SK-N-SH (cell line): ENCODE measurements at regions not wholly inside any gene's neighbourhood (a gene's known extent, or its start where the extent isn't known, plus 50 kb on each side); places are given as distances from the start of the nearest gene placed in this dataset.

Experiments
- CTCF ChIA-PET: fragments of 300-600, 350-600 bp; formaldehyde crosslinking; extraction: SDS; loops from one replicate; lab custom pipeline; 2021; lab: Yijun Ruan, JAX
- POLR2A ChIA-PET: fragments of 350-600 bp; sonication (Branson Sonifier 250); formaldehyde crosslinking; extraction: SDS; loops from one replicate; lab custom pipeline; 2020; ENCODE audit warnings: antibody characterized with exemption, inconsistent platforms; lab: Yijun Ruan, JAX
- DNase-seq: peaks from one replicate; pipeline ENCODE4 v3.0.0; 2012
- H2AFZ ChIP-seq: fragments of 200-600 bp; sonication (generic); 2 replicates; pipeline ENCODE4 v1.8.1; 2016; ENCODE audit warnings: antibody characterized with exemption, mild to moderate bottlenecking, low read depth
- H3F3A ChIP-seq: fragments of 200-600 bp; sonication (generic); replicated peaks from 2 replicates; pipeline ENCODE3; 2016; ENCODE audit warnings: antibody characterized with exemption, mild to moderate bottlenecking; ENCODE audit not compliant: insufficient read depth
- H3K27ac ChIP-seq, 2 experiments: fragments of 200-500 bp in 1 of 2; fragments of 200-600 bp in 1 of 2; sonication (Bioruptor generic) in 1 of 2; sonication (generic), shearing (Covaris generic) in 1 of 2; 2 replicates each; pipeline versions ENCODE4 v1.5.1 to v1.6.1; 2014 to 2016; ENCODE audit warnings: low read depth in 2 of 2, inconsistent platforms in 1 of 2, low read length in 1 of 2, mild to moderate bottlenecking in 1 of 2, mixed read lengths in 1 of 2
- H3K27me3 ChIP-seq: fragments of 200-600 bp; sonication (generic), shearing (Covaris generic); 2 replicates; pipeline ENCODE4 v1.6.1; 2016; ENCODE audit warnings: mixed run types; ENCODE audit not compliant: insufficient read depth
- H3K36me3 ChIP-seq, 2 experiments: fragments of 200-500 bp in 1 of 2; fragments of 200-600 bp in 1 of 2; sonication (Bioruptor generic) in 1 of 2; sonication (generic) in 1 of 2; replicated peaks in 1 of 2; 2 replicates each; pipeline versions ENCODE3 to v1.5.1; 2014 to 2016; ENCODE audit warnings: low read length in 1 of 2, mild to moderate bottlenecking in 1 of 2; ENCODE audit not compliant: insufficient read depth in 2 of 2, control insufficient read depth in 1 of 2
- H3K4me1 ChIP-seq, 2 experiments: fragments of 200-500 bp in 1 of 2; fragments of 200-600 bp in 1 of 2; sonication (Bioruptor generic) in 1 of 2; sonication (generic), shearing (Covaris generic) in 1 of 2; 2 replicates each; pipeline versions ENCODE4 v1.5.1 to v1.6.1; 2014 to 2016; ENCODE audit warnings: low read depth in 1 of 2, low read length in 1 of 2, mixed run types in 1 of 2; ENCODE audit not compliant: insufficient read depth in 2 of 2, control insufficient read depth in 1 of 2
- H3K4me2 ChIP-seq: fragments of 200-600 bp; sonication (generic), shearing (Covaris generic); 2 replicates; pipeline ENCODE4 v1.6.1; 2017; ENCODE audit warnings: mixed run types
- H3K4me3 ChIP-seq, 2 experiments: fragments of 200-500 bp in 1 of 2; fragments of 200-600 bp in 1 of 2; sonication (Bioruptor generic) in 1 of 2; sonication (generic), shearing (Covaris generic) in 1 of 2; 2 replicates each; pipeline versions ENCODE4 v1.5.1 to v1.8.1; 2014 to 2016; ENCODE audit warnings: low read depth in 2 of 2, inconsistent platforms in 1 of 2, low read length in 1 of 2, mild to moderate bottlenecking in 1 of 2, mixed read lengths in 1 of 2, moderate library complexity in 1 of 2
- H3K79me2 ChIP-seq: fragments of 200-600 bp; sonication (generic); 2 replicates; pipeline ENCODE4 v1.8.1; 2017; ENCODE audit warnings: mild to moderate bottlenecking; ENCODE audit not compliant: insufficient read depth
- H3K9ac ChIP-seq: fragments of 200-600 bp; sonication (generic); 2 replicates; pipeline ENCODE4 v1.6.1; 2017; ENCODE audit warnings: mixed run types
- H3K9me2 ChIP-seq: fragments of 200-600 bp; sonication (generic); 2 replicates; pipeline ENCODE4 v1.6.1; 2017; ENCODE audit warnings: mixed run types
- H3K9me3 ChIP-seq: fragments of 200-600 bp; sonication (generic); 2 replicates; pipeline ENCODE4 v1.6.1; 2017; ENCODE audit warnings: mixed run types, mild to moderate bottlenecking, moderate library complexity
- H4K20me1 ChIP-seq: fragments of 200-600 bp; sonication (generic); 2 replicates; pipeline ENCODE4 v1.6.1; 2017; ENCODE audit warnings: mild to moderate bottlenecking, mixed run types; ENCODE audit not compliant: insufficient read depth
- CHD2 ChIP-seq: fragments of 150-350 bp; IDR thresholded peaks from 2 replicates; pipeline ENCODE4 v1.6.1; 2018; ENCODE audit warnings: low read length; ENCODE audit not compliant: partially characterized antibody
- ELF1 ChIP-seq: IDR thresholded peaks from 2 replicates; pipeline ENCODE4 v1.4.0; 2012
- FOSL2 ChIP-seq: IDR thresholded peaks from 2 replicates; pipeline ENCODE4 v1.4.0; 2012; ENCODE audit warnings: low read depth, mild to moderate bottlenecking, moderate library complexity, borderline replicate concordance
- FOXJ3 ChIP-seq: sonication (generic); formaldehyde crosslinking; IDR thresholded peaks from 2 replicates; pipeline ENCODE4 v1.5.1; 2020; ENCODE audit warnings: mild to moderate bottlenecking, missing genetic modification reagents
- FOXM1 ChIP-seq: IDR thresholded peaks from 2 replicates; pipeline ENCODE4 v1.4.0; 2012; ENCODE audit warnings: low read depth, mild to moderate bottlenecking
- GABPA ChIP-seq: IDR thresholded peaks from 2 replicates; pipeline ENCODE4 v1.4.0; 2012; ENCODE audit warnings: low read depth, mild to moderate bottlenecking
- GATA2 ChIP-seq: sonication (generic); formaldehyde crosslinking; IDR thresholded peaks from 2 replicates; pipeline ENCODE4 v1.5.0; 2020; ENCODE audit warnings: mild to moderate bottlenecking, missing genetic modification reagents
- JUND ChIP-seq: IDR thresholded peaks from 2 replicates; pipeline ENCODE4 v1.4.0; 2012
- POLR2AphosphoS5 ChIP-seq: IDR thresholded peaks from 2 replicates; pipeline ENCODE4 v1.6.1; 2012; ENCODE audit warnings: low read depth, low read length
- RAD21 ChIP-seq: IDR thresholded peaks from 2 replicates; pipeline ENCODE4 v1.6.1; 2012; ENCODE audit warnings: mild to moderate bottlenecking, low read length
- RCOR1 ChIP-seq: fragments of 150-350 bp; IDR thresholded peaks from 2 replicates; pipeline ENCODE4 v1.6.1; 2017; ENCODE audit warnings: antibody characterized with exemption, low read length
- RFX5 ChIP-seq: IDR thresholded peaks from 2 replicates; pipeline ENCODE4 v1.6.1; 2012; ENCODE audit warnings: mild to moderate bottlenecking, improper control_type of control experiment, low read length
- RXRA ChIP-seq: IDR thresholded peaks from 2 replicates; pipeline ENCODE4 v1.4.0; 2012; ENCODE audit warnings: low read depth, mild to moderate bottlenecking, borderline replicate concordance
- SIN3A ChIP-seq: IDR thresholded peaks from 2 replicates; pipeline ENCODE4 v1.6.1; 2012; ENCODE audit warnings: low read depth, mild to moderate bottlenecking, low read length, moderate library complexity, borderline replicate concordance
- SMC3 ChIP-seq: IDR thresholded peaks from 2 replicates; pipeline ENCODE4 v1.6.1; 2012; ENCODE audit warnings: low read depth, low read length, improper control_type of control experiment
- TCF12 ChIP-seq: IDR thresholded peaks from 2 replicates; pipeline ENCODE4 v1.4.0; 2012
- TEAD4 ChIP-seq: IDR thresholded peaks from 2 replicates; pipeline ENCODE4 v1.4.0; 2012; ENCODE audit warnings: mild to moderate bottlenecking, borderline replicate concordance; ENCODE audit not compliant: insufficient read depth
- WGBS: methylation state at CpG from one replicate; pipeline ENCODE4 v1.1.6; 2017; ENCODE audit warnings: low lambda C conversion rate; 5-methylcytosine and 5-hydroxymethylcytosine counted together
- TF ChIP-seq, protein P1 (sequence below): IDR thresholded peaks from 2 replicates; pipeline ENCODE4 v1.4.0; 2012; ENCODE audit warnings: low read depth, borderline replicate concordance
- TF ChIP-seq, protein P2 (sequence below): fragments of 150-350 bp; IDR thresholded peaks from 2 replicates; pipeline ENCODE4 v1.6.1; 2016; ENCODE audit warnings: mild to moderate bottlenecking, low read depth, low read length
- TF ChIP-seq, protein P3 (sequence below): IDR thresholded peaks from 2 replicates; pipeline ENCODE4; 2012
- TF ChIP-seq, protein P4 (sequence below): IDR thresholded peaks from 2 replicates; pipeline ENCODE4 v1.6.1; 2012; ENCODE audit warnings: mild to moderate bottlenecking, low read depth, low read length, moderate library complexity

DNA sequence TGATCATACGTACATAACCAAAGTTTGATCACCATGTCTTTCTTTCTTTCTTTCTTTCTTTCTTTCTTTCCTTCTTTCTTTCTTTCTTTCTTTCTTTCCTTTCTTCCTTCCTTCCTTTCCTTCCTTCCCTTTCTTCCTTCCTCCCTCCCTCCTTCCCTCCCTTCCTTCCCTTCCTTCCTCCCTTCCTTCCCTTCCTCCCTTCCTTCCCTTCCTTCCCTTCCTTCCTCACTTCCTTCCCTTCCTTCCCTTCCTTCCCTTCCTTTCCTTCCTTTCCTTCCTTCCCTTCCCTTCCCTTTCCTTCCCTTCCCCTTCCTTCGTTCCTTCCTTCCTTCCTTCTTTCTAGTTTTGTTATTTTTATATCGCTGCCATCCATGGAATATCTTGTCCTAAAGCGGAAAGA is 406.7 kb upstream of the DDX18 start:
- POLR2A ChIA-PET, result no interaction called here
- no peak overlapping the region for H2AFZ ChIP-seq

DNA sequence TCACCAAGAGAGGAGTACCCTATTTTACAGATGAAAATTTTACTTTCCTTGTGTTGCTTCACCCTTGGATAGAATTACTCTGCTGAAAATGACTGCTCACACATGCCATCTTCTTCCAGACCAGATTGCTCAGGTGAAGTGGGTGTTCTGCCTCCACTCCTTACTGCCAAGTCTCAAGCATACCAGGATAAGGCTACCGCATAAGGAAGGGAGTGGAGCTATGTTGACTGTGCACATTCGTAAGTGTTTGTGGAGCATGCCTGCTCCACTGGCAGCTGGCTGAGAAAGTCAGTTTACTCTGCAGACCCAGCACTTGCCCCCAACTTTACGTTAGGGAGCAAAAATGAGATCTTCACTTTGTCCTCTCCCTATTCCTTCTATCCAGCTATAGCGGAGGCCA is 405.0 kb upstream of the DDX18 start:
- Histone ChIP-seq H3K4me1 (no peaks in the 10 kb centered on the region), H3K79me2 (no peaks in the 10 kb centered on the region), H2AFZ (no peak overlapping the region), H3K4me3 (no peak overlapping the region), H3F3A (no peaks in the 10 kb centered on the region), H3K9me2 (no peaks in the 10 kb centered on the region), H3K36me3 (no peaks in the 10 kb centered on the region), H3K4me2 (no peak overlapping the region), H3K9ac (no peak overlapping the region), H3K27ac (no peak overlapping the region), H4K20me1 (no peaks in the 10 kb centered on the region), H3K27me3 (no peaks in the 10 kb centered on the region), H3K9me3 (peaks cover 2% of the 10 kb centered on the region; the same call in 1 of the 2 replicates)
- 50% methylated on average over 4 of the region's 4 CpGs for WGBS
- no peak for TF ChIP-seq FOXJ3 (CRISPR knock-in tag)
- TF ChIP-seq TCF12, result no peak
- no peak for TF ChIP-seq RXRA
- TF ChIP-seq POLR2AphosphoS5, result no peak
- TF ChIP-seq, protein P1, sequence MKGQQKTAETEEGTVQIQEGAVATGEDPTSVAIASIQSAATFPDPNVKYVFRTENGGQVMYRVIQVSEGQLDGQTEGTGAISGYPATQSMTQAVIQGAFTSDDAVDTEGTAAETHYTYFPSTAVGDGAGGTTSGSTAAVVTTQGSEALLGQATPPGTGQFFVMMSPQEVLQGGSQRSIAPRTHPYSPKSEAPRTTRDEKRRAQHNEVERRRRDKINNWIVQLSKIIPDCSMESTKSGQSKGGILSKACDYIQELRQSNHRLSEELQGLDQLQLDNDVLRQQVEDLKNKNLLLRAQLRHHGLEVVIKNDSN, result no peak
- TF ChIP-seq RAD21, result no peak
- TF ChIP-seq SIN3A, result no peak
- TF ChIP-seq TEAD4, result no peak
- TF ChIP-seq GATA2, result no peak
- TF ChIP-seq GABPA, result no peak
- TF ChIP-seq SMC3, result no peak
- no peak for TF ChIP-seq FOSL2
- TF ChIP-seq, protein P2, sequence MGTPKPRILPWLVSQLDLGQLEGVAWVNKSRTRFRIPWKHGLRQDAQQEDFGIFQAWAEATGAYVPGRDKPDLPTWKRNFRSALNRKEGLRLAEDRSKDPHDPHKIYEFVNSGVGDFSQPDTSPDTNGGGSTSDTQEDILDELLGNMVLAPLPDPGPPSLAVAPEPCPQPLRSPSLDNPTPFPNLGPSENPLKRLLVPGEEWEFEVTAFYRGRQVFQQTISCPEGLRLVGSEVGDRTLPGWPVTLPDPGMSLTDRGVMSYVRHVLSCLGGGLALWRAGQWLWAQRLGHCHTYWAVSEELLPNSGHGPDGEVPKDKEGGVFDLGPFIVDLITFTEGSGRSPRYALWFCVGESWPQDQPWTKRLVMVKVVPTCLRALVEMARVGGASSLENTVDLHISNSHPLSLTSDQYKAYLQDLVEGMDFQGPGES, result no peak
- TF ChIP-seq ELF1, result no peak
- TF ChIP-seq CHD2, result no peak
- TF ChIP-seq, protein P3, sequence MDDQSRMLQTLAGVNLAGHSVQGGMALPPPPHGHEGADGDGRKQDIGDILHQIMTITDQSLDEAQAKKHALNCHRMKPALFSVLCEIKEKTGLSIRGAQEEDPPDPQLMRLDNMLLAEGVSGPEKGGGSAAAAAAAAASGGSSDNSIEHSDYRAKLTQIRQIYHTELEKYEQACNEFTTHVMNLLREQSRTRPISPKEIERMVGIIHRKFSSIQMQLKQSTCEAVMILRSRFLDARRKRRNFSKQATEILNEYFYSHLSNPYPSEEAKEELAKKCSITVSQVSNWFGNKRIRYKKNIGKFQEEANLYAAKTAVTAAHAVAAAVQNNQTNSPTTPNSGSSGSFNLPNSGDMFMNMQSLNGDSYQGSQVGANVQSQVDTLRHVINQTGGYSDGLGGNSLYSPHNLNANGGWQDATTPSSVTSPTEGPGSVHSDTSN, result no peak
- TF ChIP-seq RFX5, result no peak
- TF ChIP-seq JUND, result no peak
- no peak for DNase-seq
- POLR2A ChIA-PET, result no interaction called here
- CTCF ChIA-PET, result interaction anchor here (0.5 kb wide), 1 partner anchor 410 kb away, joined by 3 read pairs; no protein-coding TSS in a partner anchor

More for the DNA sequence above, 406.7 kb upstream of the DDX18 start:
- Histone ChIP-seq H3K79me2 (no peaks in the 10 kb centered on the region), H3F3A (no peaks in the 10 kb centered on the region), H3K4me3 (no peak overlapping the region), H3K4me1 (no peaks in the 10 kb centered on the region), H3K9me3 (peaks cover 2% of the 10 kb centered on the region; the same call in 1 of the 2 replicates), H3K4me2 (no peak overlapping the region), H3K9me2 (no peaks in the 10 kb centered on the region), H3K27ac (no peak overlapping the region), H4K20me1 (no peaks in the 10 kb centered on the region), H3K27me3 (no peaks in the 10 kb centered on the region)
- 40% methylated on average over 4 of the region's 4 CpGs for WGBS
- CTCF ChIA-PET, result no interaction called here
- no peak for DNase-seq
- TF ChIP-seq FOXM1 (no peak), SIN3A (no peak), ELF1 (no peak), RCOR1 (no peak)
- TF ChIP-seq, protein P4, sequence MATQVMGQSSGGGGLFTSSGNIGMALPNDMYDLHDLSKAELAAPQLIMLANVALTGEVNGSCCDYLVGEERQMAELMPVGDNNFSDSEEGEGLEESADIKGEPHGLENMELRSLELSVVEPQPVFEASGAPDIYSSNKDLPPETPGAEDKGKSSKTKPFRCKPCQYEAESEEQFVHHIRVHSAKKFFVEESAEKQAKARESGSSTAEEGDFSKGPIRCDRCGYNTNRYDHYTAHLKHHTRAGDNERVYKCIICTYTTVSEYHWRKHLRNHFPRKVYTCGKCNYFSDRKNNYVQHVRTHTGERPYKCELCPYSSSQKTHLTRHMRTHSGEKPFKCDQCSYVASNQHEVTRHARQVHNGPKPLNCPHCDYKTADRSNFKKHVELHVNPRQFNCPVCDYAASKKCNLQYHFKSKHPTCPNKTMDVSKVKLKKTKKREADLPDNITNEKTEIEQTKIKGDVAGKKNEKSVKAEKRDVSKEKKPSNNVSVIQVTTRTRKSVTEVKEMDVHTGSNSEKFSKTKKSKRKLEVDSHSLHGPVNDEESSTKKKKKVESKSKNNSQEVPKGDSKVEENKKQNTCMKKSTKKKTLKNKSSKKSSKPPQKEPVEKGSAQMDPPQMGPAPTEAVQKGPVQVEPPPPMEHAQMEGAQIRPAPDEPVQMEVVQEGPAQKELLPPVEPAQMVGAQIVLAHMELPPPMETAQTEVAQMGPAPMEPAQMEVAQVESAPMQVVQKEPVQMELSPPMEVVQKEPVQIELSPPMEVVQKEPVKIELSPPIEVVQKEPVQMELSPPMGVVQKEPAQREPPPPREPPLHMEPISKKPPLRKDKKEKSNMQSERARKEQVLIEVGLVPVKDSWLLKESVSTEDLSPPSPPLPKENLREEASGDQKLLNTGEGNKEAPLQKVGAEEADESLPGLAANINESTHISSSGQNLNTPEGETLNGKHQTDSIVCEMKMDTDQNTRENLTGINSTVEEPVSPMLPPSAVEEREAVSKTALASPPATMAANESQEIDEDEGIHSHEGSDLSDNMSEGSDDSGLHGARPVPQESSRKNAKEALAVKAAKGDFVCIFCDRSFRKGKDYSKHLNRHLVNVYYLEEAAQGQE, result no peak
- TF ChIP-seq, all 33 proteins: peak for 0
- no peaks in the 10 kb centered on the region for H3K36me3 ChIP-seq
- H3K9ac ChIP-seq, result no peak overlapping the region
